HG03280 (cell line): ENCODE measurements at regions not wholly inside any gene's neighbourhood (a gene's known extent, or its start where the extent isn't known, plus 50 kb on each side); places are given as distances from the start of the nearest gene placed in this dataset.
"Not testable (repeated sequence)": the region's sequence is repeated elsewhere in the genome, so short reads cannot be mapped to it uniquely, and the experiment has no call there.

Source experiments
- ATAC-seq: cut with Tn5 transposase; IDR thresholded peaks from one replicate; pipeline ENCODE4 v1.9.1; 2021; ENCODE audit warnings: mild to moderate bottlenecking, moderate library complexity; ENCODE audit not compliant: unreplicated experiment

- ATAC-seq, result no peak
Measured at GRCh38 chr1:163565166-163565565, 243.4 kb downstream of the NUF2 start.

- ATAC-seq, result no peak
Measured at GRCh38 chr1:163570071-163570470, 248.3 kb downstream of the NUF2 start.

- no peak for ATAC-seq
Measured at GRCh38 chr1:163571950-163572349, 250.2 kb downstream of the NUF2 start.

GRCh38 chr1:163574119-163574518, 252.4 kb downstream of the NUF2 start:
- ATAC-seq, result no peak

GRCh38 chr1:163580926-163581325, 259.2 kb downstream of the NUF2 start:
- no peak for ATAC-seq

GRCh38 chr1:163583661-163584181, 262.0 kb downstream of the NUF2 start:
- no peak for ATAC-seq

GRCh38 chr1:163585796-163586195, 264.0 kb downstream of the NUF2 start:
- ATAC-seq, result no peak

GRCh38 chr1:163588796-163589195, 267.0 kb downstream of the NUF2 start:
- ATAC-seq, result no peak

- ATAC-seq, result no peak
Measured at GRCh38 chr1:163589735-163590134, 268.0 kb downstream of the NUF2 start.

- not testable (repeated sequence) for ATAC-seq
Measured at GRCh38 chr1:163591131-163591530, 269.4 kb downstream of the NUF2 start.

GRCh38 chr1:163592623-163593022, 270.9 kb downstream of the NUF2 start:
- ATAC-seq, result not testable (repeated sequence)

GRCh38 chr1:163596106-163596505, 274.4 kb downstream of the NUF2 start:
- not testable (repeated sequence) for ATAC-seq

- ATAC-seq, result no peak
Measured at GRCh38 chr1:163596541-163597258, 274.9 kb downstream of the NUF2 start.

- no peak for ATAC-seq
Measured at GRCh38 chr1:163604321-163604720, 282.6 kb downstream of the NUF2 start.

GRCh38 chr1:163604896-163605295, 283.1 kb downstream of the NUF2 start:
- ATAC-seq, result no peak

- ATAC-seq, result no peak
Measured at GRCh38 chr1:163608979-163609378, 287.2 kb downstream of the NUF2 start.

- ATAC-seq, result no peak
Measured at GRCh38 chr1:163609858-163610257, 288.1 kb downstream of the NUF2 start.

- ATAC-seq, result no peak
Measured at GRCh38 chr1:163610486-163610885, 288.7 kb downstream of the NUF2 start.

- no peak for ATAC-seq
Measured at GRCh38 chr1:163614361-163614760, 292.6 kb downstream of the NUF2 start.

GRCh38 chr1:163628034-163628773, 306.4 kb downstream of the NUF2 start:
- ATAC-seq, result no peak

GRCh38 chr1:163632269-163632668, 310.5 kb downstream of the NUF2 start:
- no peak for ATAC-seq

- ATAC-seq, result no peak
Measured at GRCh38 chr1:163633366-163633765, 311.6 kb downstream of the NUF2 start.
